Right lobe of liver (tissue), 4 donors: ENCODE measurements at regions not wholly inside any gene's neighbourhood (a gene's known extent, or its start where the extent isn't known, plus 50 kb on each side); places are given as distances from the start of the nearest gene placed in this dataset.

Source experiments
- POLR2A ChIP-seq: fragments of 450-650 bp; IDR thresholded peaks from one replicate; pipeline ENCODE4 v1.6.1; 2017; ENCODE audit warnings: antibody characterized with exemption, mild to moderate bottlenecking
- TF ChIP-seq, protein P1 (sequence below), 4 donors: fragments of 200-600 bp in 3 of 4; fragments of 450-650 bp in 1 of 4; IDR thresholded peaks; one replicate each; pipeline versions ENCODE4 v1.5.1 to v1.8.0; 2016 to 2022; ENCODE audit warnings: antibody characterized with exemption in 4 of 4, mild to moderate bottlenecking in 2 of 4
- donor health status: DM: no; HTN: no; CAD: no.
- donor health status: DM: no; HTN: no; CAD: no.
- donor health status: DM: no; HTN: yes; CAD: no.

DNA sequence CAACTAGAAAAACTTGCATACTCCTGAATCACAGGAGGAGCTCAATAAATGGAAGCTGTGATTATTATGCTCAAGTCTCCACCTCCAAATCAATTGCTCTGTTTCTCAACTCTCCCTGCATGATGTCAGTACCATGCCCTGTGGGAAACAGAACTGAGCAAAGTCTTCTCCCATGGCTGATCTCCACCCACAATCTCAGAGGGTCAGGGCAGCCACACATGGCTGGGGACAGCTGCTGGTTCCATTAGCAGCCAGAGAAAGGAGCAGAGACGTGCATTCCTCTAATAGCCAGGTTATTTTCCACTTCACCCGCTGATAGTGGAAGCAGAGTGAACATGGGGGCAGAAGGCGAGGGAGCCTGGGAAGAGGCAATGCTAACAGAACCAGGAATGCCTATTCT lies 85.5 kb upstream of the TMEM132E start:
- TF ChIP-seq, protein P1, sequence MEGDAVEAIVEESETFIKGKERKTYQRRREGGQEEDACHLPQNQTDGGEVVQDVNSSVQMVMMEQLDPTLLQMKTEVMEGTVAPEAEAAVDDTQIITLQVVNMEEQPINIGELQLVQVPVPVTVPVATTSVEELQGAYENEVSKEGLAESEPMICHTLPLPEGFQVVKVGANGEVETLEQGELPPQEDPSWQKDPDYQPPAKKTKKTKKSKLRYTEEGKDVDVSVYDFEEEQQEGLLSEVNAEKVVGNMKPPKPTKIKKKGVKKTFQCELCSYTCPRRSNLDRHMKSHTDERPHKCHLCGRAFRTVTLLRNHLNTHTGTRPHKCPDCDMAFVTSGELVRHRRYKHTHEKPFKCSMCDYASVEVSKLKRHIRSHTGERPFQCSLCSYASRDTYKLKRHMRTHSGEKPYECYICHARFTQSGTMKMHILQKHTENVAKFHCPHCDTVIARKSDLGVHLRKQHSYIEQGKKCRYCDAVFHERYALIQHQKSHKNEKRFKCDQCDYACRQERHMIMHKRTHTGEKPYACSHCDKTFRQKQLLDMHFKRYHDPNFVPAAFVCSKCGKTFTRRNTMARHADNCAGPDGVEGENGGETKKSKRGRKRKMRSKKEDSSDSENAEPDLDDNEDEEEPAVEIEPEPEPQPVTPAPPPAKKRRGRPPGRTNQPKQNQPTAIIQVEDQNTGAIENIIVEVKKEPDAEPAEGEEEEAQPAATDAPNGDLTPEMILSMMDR (IDR thresholded peaks at IDR 0.05), result no peak
- TF ChIP-seq POLR2A, result no peak
